Mononuclear cell (primary cell): ENCODE measurements at regions not wholly inside any gene's neighbourhood (a gene's known extent, or its start where the extent isn't known, plus 50 kb on each side); places are given as distances from the start of the nearest gene placed in this dataset.

Experiments used
- H3K27me3 ChIP-seq: 2 replicates; pipeline ENCODE4 v1.6.0; 2011; ENCODE audit warnings: low read length, control low read depth; ENCODE audit not compliant: insufficient read depth
- H3K4me1 ChIP-seq: 2 replicates; pipeline ENCODE4 v1.5.1; 2011; ENCODE audit warnings: mild to moderate bottlenecking, low read length, control low read depth; ENCODE audit not compliant: insufficient read depth
- H3K4me3 ChIP-seq: 2 replicates; pipeline ENCODE4 v1.5.1; 2011; ENCODE audit warnings: mild to moderate bottlenecking, low read length, moderate library complexity
- H3K9me3 ChIP-seq: 2 replicates; pipeline ENCODE4 v1.5.1; 2011; ENCODE audit warnings: low read depth, mild to moderate bottlenecking, control low read depth, low read length

GRCh38 chr6:126764104-126764503 is 354.4 kb upstream of the RSPO3 start:
- Histone ChIP-seq H3K4me3 (no peak overlapping the region), H3K9me3 (no peaks in the 10 kb centered on the region), H3K4me1 (no peaks in the 10 kb centered on the region), H3K27me3 (no peaks in the 10 kb centered on the region)

GRCh38 chr6:126764671-126765070 is 353.8 kb upstream of the RSPO3 start:
- H3K4me3 ChIP-seq = no peak overlapping the region
- H3K9me3 ChIP-seq = no peaks in the 10 kb centered on the region
- H3K27me3 ChIP-seq = no peaks in the 10 kb centered on the region
- no peaks in the 10 kb centered on the region for H3K4me1 ChIP-seq

DNA sequence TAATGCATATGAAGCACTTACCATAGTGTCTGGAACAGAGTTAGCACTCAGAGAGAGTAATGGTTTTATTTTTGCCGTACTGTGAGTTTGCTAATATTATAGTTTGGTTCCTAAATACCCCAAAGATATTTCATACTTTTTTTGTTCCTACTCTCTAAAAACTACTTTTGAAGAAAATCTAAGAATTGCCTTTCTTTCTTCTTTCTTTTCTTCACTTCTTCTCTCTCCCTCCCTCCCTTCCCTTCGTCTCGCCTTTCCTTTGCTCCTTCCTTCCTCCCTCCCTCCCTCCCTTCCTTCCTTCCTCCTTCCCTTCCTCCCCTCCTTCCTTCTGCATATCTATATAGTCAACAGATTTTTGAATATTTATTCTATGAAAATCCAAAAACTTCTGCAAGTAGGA is 351.7 kb upstream of the RSPO3 start:
- Histone ChIP-seq H3K9me3 (no peaks in the 10 kb centered on the region), H3K4me1 (no peaks in the 10 kb centered on the region), H3K4me3 (no peak overlapping the region), H3K27me3 (no peaks in the 10 kb centered on the region)

- no peaks in the 10 kb centered on the region for H3K9me3 ChIP-seq
- no peak overlapping the region for H3K4me3 ChIP-seq
- H3K27me3 ChIP-seq = no peaks in the 10 kb centered on the region
- H3K4me1 ChIP-seq = no peaks in the 10 kb centered on the region
Measured at GRCh38 chr6:126767711-126768110, 350.8 kb upstream of the RSPO3 start.

GRCh38 chr6:126770176-126770575 is 348.3 kb upstream of the RSPO3 start:
- Histone ChIP-seq H3K27me3 (no peaks in the 10 kb centered on the region), H3K9me3 (no peaks in the 10 kb centered on the region), H3K4me1 (no peaks in the 10 kb centered on the region), H3K4me3 (no peak overlapping the region)

GRCh38 chr6:126773112-126773805 is 345.2 kb upstream of the RSPO3 start:
- H3K9me3 ChIP-seq = no peaks in the 10 kb centered on the region

DNA sequence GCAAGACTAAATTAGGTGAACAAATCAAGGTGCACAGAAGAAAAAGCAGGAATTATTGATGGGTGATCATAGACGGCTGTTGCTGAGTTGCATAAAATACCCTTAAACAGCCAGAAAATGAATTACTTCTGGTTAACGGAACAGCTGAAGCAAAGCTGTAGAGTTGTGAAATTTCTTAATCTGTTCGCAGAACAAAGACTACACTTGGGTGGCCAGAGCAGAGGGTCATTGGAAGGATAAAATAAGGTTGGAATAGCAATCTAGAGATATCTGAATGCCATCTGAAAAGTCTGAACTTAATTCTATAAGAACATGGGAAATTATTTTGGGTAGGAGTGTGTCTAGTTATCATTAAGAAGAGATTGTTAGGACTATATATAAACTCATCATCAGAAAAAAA is 339.1 kb upstream of the RSPO3 start:
- Histone ChIP-seq H3K9me3 (no peaks in the 10 kb centered on the region), H3K4me1 (no peaks in the 10 kb centered on the region), H3K4me3 (no peak overlapping the region), H3K27me3 (no peaks in the 10 kb centered on the region)

More at GRCh38 chr6:126773112-126773805, 345.2 kb upstream of the RSPO3 start:
- H3K4me3 ChIP-seq = no peak overlapping the region
- no peaks in the 10 kb centered on the region for H3K4me1 ChIP-seq
- no peaks in the 10 kb centered on the region for H3K27me3 ChIP-seq

- Histone ChIP-seq H3K9me3 (no peaks in the 10 kb centered on the region), H3K4me3 (no peak overlapping the region), H3K27me3 (no peaks in the 10 kb centered on the region), H3K4me1 (no peaks in the 10 kb centered on the region)
Measured at GRCh38 chr6:126781582-126781981, 336.9 kb upstream of the RSPO3 start.

DNA sequence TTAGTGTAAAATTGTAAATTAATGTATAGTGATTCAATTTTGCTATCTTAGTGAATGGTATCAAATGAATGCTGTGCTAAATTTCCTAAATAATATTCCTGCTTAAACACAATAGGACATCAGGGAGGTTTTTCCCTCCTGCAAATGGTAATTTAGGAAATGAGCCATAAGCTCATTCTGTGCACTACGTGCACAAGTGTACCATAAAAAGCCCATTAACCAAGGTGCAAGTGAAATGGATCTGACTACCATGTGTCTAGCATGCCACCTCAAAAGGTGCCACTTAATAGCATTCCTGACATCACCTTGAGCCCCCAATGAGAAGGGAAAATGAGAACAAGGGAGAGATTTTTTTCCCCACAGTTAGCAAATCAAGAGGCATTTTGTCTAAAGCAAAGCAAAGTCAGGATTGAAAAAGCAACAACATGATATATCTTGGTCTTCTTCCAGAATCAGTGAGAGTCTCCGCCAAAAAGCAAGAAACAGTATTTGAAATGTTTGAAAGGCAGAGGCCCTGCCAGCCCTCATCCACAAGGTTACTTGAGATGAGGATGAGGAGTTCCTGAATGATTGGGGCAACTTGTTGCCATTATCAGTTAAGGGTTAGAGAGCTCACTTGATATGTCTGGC is 334.2 kb upstream of the RSPO3 start:
- Histone ChIP-seq H3K27me3 (no peaks in the 10 kb centered on the region), H3K4me1 (no peaks in the 10 kb centered on the region), H3K4me3 (no peak overlapping the region), H3K9me3 (no peaks in the 10 kb centered on the region)

- Histone ChIP-seq H3K4me1 (no peaks in the 10 kb centered on the region), H3K27me3 (no peaks in the 10 kb centered on the region), H3K9me3 (no peaks in the 10 kb centered on the region), H3K4me3 (no peak overlapping the region)
Measured at GRCh38 chr6:126786262-126786661, 332.2 kb upstream of the RSPO3 start.

DNA sequence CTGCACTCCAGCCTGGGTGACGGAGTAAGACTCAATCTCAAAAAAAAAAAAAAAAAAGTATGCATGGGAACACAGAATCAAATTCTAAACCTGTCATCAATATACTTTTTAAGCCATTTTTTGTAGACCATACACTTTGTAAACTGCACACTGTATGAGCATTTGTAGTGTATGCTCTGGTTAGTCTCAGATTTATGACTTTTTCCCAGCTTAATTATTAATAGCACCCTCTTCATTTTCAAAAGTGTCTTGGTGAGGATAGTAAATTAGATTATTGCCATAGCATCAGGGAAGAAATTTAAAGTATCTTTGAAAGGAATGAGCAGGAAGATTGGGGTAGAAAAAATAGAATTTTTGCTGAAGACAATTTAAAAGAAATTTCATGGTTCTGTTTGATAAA is 330.8 kb upstream of the RSPO3 start:
- Histone ChIP-seq H3K9me3 (no peaks in the 10 kb centered on the region), H3K27me3 (no peaks in the 10 kb centered on the region), H3K4me1 (no peaks in the 10 kb centered on the region), H3K4me3 (no peak overlapping the region)

DNA sequence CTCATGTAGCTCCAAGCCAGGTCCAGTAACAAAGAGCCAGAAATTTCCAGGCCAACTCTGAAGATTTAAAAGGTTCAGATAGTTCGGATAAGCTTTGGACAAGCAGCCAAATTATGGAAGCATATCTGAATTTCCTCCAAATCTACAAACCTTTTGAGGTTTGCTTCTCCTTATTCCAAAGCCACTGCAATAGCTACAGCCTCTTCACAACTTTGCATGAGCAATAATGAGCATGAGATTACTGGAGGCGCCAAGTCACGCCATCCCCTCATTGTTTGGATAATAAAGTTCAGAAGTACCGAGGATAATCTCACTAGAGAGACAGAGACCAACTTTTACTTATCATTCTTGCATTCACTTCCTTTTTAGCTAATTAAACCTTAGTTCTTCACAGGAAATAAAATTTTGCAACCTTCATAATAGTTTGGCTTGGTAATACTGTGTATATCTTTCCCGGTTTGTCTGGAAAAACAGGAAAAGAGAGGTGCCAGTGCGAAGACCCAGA is 329.6 kb upstream of the RSPO3 start:
- Histone ChIP-seq H3K4me1 (no peaks in the 10 kb centered on the region), H3K27me3 (no peaks in the 10 kb centered on the region), H3K9me3 (no peaks in the 10 kb centered on the region), H3K4me3 (no peak overlapping the region)

DNA sequence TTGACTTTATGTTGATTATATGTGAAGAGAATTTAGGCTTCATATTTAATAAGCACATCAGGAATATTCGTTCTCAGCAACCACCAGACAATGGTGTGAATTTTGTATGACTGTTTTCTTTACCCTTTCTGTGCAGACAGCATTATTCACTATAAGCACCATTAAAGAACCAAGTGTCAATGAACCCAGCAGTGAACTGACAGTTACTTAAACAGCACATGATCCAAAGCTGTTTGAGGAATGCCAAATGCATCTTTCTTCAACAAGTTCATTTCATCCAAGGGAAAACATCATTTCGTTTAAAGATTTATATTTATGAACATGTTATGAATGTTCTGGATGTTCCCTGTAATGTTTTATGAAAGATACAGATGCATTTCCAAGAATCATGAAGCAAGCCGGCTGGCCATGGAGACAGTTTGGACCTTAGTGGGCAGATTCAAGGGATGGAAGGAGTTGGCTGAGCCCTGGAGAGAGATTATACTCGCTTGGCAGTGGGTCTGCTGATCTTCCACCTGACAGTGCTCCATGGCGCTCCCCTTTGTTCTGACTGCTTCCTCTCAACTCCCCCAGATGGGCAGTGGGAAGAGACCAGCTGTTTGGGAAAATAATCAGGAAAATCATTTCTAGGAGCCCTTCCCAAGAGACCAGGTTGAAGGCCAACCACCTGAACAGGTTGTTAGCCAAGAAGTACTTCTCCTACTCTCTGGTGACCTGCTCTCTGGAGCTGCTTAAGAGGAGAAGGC is 326.0 kb upstream of the RSPO3 start:
- H3K9me3 ChIP-seq = no peaks in the 10 kb centered on the region
- H3K27me3 ChIP-seq = no peaks in the 10 kb centered on the region
- H3K4me1 ChIP-seq = no peaks in the 10 kb centered on the region
- H3K4me3 ChIP-seq = no peak overlapping the region

- Histone ChIP-seq H3K4me1 (no peaks in the 10 kb centered on the region), H3K4me3 (no peak overlapping the region), H3K9me3 (no peaks in the 10 kb centered on the region), H3K27me3 (no peaks in the 10 kb centered on the region)
Measured at GRCh38 chr6:126795161-126795560, 323.3 kb upstream of the RSPO3 start.

DNA sequence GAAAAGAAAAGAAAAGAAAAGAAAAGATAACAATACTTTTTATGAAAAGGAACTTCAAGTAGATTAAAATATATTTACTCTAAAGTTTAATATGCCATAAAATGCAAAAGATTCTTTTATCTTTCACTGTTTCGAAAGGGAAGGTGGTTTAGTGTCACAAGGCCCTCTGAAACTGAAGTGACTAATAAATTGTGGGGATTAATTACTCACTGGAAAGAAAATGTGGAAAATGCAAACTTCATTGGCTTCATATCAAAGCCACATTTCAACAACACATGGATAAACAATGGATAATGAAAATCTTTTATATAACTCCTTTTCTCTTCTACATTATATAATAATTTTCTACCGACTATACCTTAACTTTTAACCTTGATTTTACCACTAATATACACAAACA is 320.5 kb upstream of the RSPO3 start:
- no peak overlapping the region for H3K4me3 ChIP-seq
- H3K4me1 ChIP-seq = no peaks in the 10 kb centered on the region
- H3K9me3 ChIP-seq = no peaks in the 10 kb centered on the region
- H3K27me3 ChIP-seq = no peaks in the 10 kb centered on the region
